Keratinocyte (primary cell): ENCODE measurements at regions not wholly inside any gene's neighbourhood (a gene's known extent, or its start where the extent isn't known, plus 50 kb on each side); places are given as distances from the start of the nearest gene placed in this dataset.

ENCODE experiments used
- DNase-seq: peaks from one replicate; pipeline ENCODE4 v3.0.0-alpha.2; 2011; ENCODE audit warnings: low read depth, missing footprints, low spot score
- FAIRE-seq: peaks from 2 replicates; lab custom pipeline; 2011; peaks lifted over from hg19 to GRCh38; lab: Jason Lieb, UNC
- H2AFZ ChIP-seq: 2 replicates; pipeline ENCODE4 v1.6.0; 2012; ENCODE audit warnings: low read length, control low read depth, inconsistent platforms; ENCODE audit not compliant: control insufficient read depth
- H3K27ac ChIP-seq: 2 replicates; pipeline ENCODE4 v1.5.1; 2011; ENCODE audit warnings: low read length; ENCODE audit not compliant: control insufficient read depth, insufficient read depth
- H3K27me3 ChIP-seq: 3 replicates; pipeline ENCODE4 v1.6.0; 2011; ENCODE audit warnings: low read length; ENCODE audit not compliant: control insufficient read depth, insufficient read depth; ENCODE audit errors: extremely low read depth
- H3K36me3 ChIP-seq, 2 experiments: 2 replicates in 1 of 2; 3 replicates in 1 of 2; pipeline ENCODE4 v1.5.1; 2011; ENCODE audit warnings: low read length in 2 of 2, mild to moderate bottlenecking in 1 of 2; ENCODE audit not compliant: control insufficient read depth in 2 of 2, insufficient read depth in 2 of 2; ENCODE audit errors: extremely low read depth in 1 of 2
- H3K4me1 ChIP-seq: 3 replicates; pipeline ENCODE4 v1.5.1; 2011; ENCODE audit warnings: low read length; ENCODE audit not compliant: control insufficient read depth, insufficient read depth; ENCODE audit errors: extremely low read depth
- H3K4me2 ChIP-seq: 3 replicates; pipeline ENCODE4 v1.6.0; 2011; ENCODE audit warnings: low read depth, low read length; ENCODE audit not compliant: control insufficient read depth, insufficient read depth; ENCODE audit errors: extremely low read depth
- H3K4me3 ChIP-seq, 3 experiments: fragments of 200-600 bp in 1 of 3; sonication (generic) in 1 of 3; 2 replicates in 2 of 3; 3 replicates in 1 of 3; pipeline ENCODE4 v1.5.1; 2011 to 2016; ENCODE audit warnings: low read length in 3 of 3, mild to moderate bottlenecking in 3 of 3, control low read depth in 2 of 3, inconsistent platforms in 1 of 3, low read depth in 1 of 3, mixed read lengths in 1 of 3, mixed run types in 1 of 3, moderate library complexity in 1 of 3; ENCODE audit not compliant: control insufficient read depth in 2 of 3, insufficient read depth in 2 of 3; ENCODE audit errors: extremely low read depth in 1 of 3
- H3K79me2 ChIP-seq: 2 replicates; pipeline ENCODE4 v1.6.0; 2012; ENCODE audit warnings: low read length; ENCODE audit not compliant: control insufficient read depth, insufficient read depth
- H3K9ac ChIP-seq: 3 replicates; pipeline ENCODE4 v1.6.0; 2011; ENCODE audit warnings: low read length; ENCODE audit not compliant: control insufficient read depth, insufficient read depth; ENCODE audit errors: extremely low read depth
- H3K9me1 ChIP-seq: 3 replicates; pipeline ENCODE4 v1.6.0; 2011; ENCODE audit warnings: low read length; ENCODE audit not compliant: control insufficient read depth, insufficient read depth; ENCODE audit errors: extremely low read depth
- H3K9me3 ChIP-seq: 2 replicates; pipeline ENCODE4 v1.5.1; 2012; ENCODE audit warnings: low read depth, low read length; ENCODE audit not compliant: control insufficient read depth
- H4K20me1 ChIP-seq: 3 replicates; pipeline ENCODE4 v1.6.0; 2011; ENCODE audit warnings: low read length; ENCODE audit not compliant: control insufficient read depth, insufficient read depth; ENCODE audit errors: extremely low read depth
- EZH2 ChIP-seq: IDR thresholded peaks from one replicate; pipeline ENCODE4 v1.6.1; 2012; ENCODE audit warnings: inconsistent platforms, mild to moderate bottlenecking, low read length, moderate library complexity
- dilution Hi-C: fragments of 300-500 bp; cut with MboI; formaldehyde crosslinking; loops from one replicate; pipeline ENCODE4 v1.7.0; 2020; ENCODE audit warnings: low sequenced_read_pairs; ENCODE audit not compliant: extremely low pct_ligation_motif_present
- TF ChIP-seq, protein P1 (sequence below), 3 experiments: IDR thresholded peaks in 1 of 3; conservative IDR thresholded peaks in 1 of 3; optimal IDR thresholded peaks in 1 of 3; 2 replicates in 2 of 3; 3 replicates in 1 of 3; pipeline versions ENCODE3 to v1.5.1; 2011; ENCODE audit warnings: low read length in 3 of 3, mild to moderate bottlenecking in 3 of 3, moderate library complexity in 2 of 3, control low read depth in 1 of 3, inconsistent platforms in 1 of 3; ENCODE audit not compliant: insufficient read depth in 2 of 3; ENCODE audit errors: extremely low read depth in 1 of 3

DNA sequence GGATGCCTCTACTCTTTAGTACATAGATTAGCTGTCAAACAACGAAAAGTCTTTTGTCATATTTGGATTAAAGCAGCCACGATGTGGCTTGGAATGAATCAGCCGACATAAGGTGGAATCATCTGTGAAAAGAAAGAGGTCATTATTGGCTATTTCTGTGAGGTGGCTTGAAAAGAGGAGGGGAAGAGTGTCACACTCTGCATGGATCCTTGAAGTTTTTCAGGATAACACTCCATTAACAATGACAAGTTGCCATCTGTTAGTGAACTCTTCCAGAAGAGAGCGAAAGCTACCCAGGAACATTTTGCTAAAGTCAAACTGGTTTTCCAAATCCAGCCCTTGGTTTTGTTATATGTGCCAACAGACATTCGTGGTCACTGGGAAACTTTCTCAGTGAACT, 1604.8 kb downstream of the OLFM4 start:
- H3K79me2 ChIP-seq: no peaks in the 10 kb centered on the region
- no peak overlapping the region for H3K4me2 ChIP-seq
- no peaks in the 10 kb centered on the region for H4K20me1 ChIP-seq
- no peaks in the 10 kb centered on the region for H3K4me1 ChIP-seq
- no peaks in the 10 kb centered on the region for H3K36me3 ChIP-seq
- no peaks in the 10 kb centered on the region for H3K9me1 ChIP-seq
- H3K27ac ChIP-seq: no peak overlapping the region
- H3K4me3 ChIP-seq: no peak overlapping the region
- peaks cover 2% of the 10 kb centered on the region for H3K9me3 ChIP-seq
- no peaks in the 10 kb centered on the region for H3K27me3 ChIP-seq
- dilution Hi-C loops: no loop called here
- TF ChIP-seq, protein P1, sequence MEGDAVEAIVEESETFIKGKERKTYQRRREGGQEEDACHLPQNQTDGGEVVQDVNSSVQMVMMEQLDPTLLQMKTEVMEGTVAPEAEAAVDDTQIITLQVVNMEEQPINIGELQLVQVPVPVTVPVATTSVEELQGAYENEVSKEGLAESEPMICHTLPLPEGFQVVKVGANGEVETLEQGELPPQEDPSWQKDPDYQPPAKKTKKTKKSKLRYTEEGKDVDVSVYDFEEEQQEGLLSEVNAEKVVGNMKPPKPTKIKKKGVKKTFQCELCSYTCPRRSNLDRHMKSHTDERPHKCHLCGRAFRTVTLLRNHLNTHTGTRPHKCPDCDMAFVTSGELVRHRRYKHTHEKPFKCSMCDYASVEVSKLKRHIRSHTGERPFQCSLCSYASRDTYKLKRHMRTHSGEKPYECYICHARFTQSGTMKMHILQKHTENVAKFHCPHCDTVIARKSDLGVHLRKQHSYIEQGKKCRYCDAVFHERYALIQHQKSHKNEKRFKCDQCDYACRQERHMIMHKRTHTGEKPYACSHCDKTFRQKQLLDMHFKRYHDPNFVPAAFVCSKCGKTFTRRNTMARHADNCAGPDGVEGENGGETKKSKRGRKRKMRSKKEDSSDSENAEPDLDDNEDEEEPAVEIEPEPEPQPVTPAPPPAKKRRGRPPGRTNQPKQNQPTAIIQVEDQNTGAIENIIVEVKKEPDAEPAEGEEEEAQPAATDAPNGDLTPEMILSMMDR (optimal IDR thresholded peaks at IDR 0.05 in 1 of 3, IDR thresholded peaks at IDR 0.05 in 1 of 3, conservative IDR thresholded peaks at IDR 0.05 in 1 of 3; ENCODE audit: extremely low read depth in 1 of 3, insufficient read depth in 2 of 3, low read length in 3 of 3): no peak
- no peak overlapping the region for H3K9ac ChIP-seq
- DNase-seq (no peak), FAIRE-seq (no peak)
- no peak overlapping the region for H2AFZ ChIP-seq

DNA sequence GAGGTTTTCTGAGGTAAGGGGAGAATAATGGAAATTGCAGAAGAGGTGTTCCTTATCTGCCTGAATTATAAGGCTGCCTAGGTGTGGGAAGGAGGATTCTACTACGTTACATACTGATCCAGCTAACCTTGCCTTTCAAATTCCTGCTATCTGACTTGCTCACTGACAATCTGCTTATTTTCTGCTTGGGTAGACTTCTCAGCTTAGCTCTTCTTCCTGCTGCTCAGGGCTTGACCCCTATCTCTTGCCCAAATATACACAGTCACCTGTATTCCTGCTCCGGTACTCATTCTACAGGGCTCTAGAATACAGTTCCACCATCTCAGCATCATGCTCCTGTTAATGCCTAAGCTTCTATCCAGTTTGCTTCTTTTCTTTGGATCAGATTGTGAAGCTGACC, 1607.6 kb downstream of the OLFM4 start:
- no peak for FAIRE-seq
- dilution Hi-C loops: no loop called here

More for the DNA sequence above, 1607.6 kb downstream of the OLFM4 start:
- Histone ChIP-seq H3K4me2 (no peak overlapping the region), H3K36me3 (no peaks in the 10 kb centered on the region), H3K27me3 (no peaks in the 10 kb centered on the region), H3K27ac (no peak overlapping the region), H4K20me1 (no peaks in the 10 kb centered on the region), H3K79me2 (no peaks in the 10 kb centered on the region), H3K4me1 (no peaks in the 10 kb centered on the region), H3K9me1 (no peaks in the 10 kb centered on the region), H2AFZ (no peak overlapping the region), H3K4me3 (no peak overlapping the region), H3K9me3 (peaks cover 2% of the 10 kb centered on the region), H3K9ac (no peak overlapping the region)
- TF ChIP-seq, protein P1 (optimal IDR thresholded peaks at IDR 0.05 in 1 of 3, IDR thresholded peaks at IDR 0.05 in 1 of 3, conservative IDR thresholded peaks at IDR 0.05 in 1 of 3; ENCODE audit: extremely low read depth in 1 of 3, insufficient read depth in 2 of 3, low read length in 3 of 3): no peak
- TF ChIP-seq EZH2: no peak
- DNase-seq: no peak
